SK-N-SH treated with all-trans-retinoic acid at 6 μM for 48 hours (cell line): ENCODE measurements at regions not wholly inside any gene's neighbourhood (a gene's known extent, or its start where the extent isn't known, plus 50 kb on each side); places are given as distances from the start of the nearest gene placed in this dataset.

Experiments
- ATAC-seq: fragments of 200-7000 bp; cut with Tn5 transposase; 3 replicates; pipeline ENCODE4 v1.9.1; 2020; ENCODE audit warnings: mild to moderate bottlenecking, moderate library complexity
- ARNTL ChIP-seq: fragments of 450-650 bp; formaldehyde crosslinking; IDR thresholded peaks from 2 replicates; pipeline ENCODE4 v1.5.0; 2020; ENCODE audit warnings: low read depth, mild to moderate bottlenecking, moderate library complexity, borderline replicate concordance
- BACH2 ChIP-seq: fragments of 250-450 bp; sonication (Bioruptor Pico); IDR thresholded peaks from 2 replicates; pipeline ENCODE4 v1.9.0; 2021; ENCODE audit warnings: mild to moderate bottlenecking, borderline replicate concordance
- CREB5 ChIP-seq: fragments of 250-450 bp; sonication (Bioruptor Pico); IDR thresholded peaks from 2 replicates; pipeline ENCODE4 v1.5.1; 2020; ENCODE audit warnings: low read depth, mild to moderate bottlenecking, moderate library complexity
- CSDC2 ChIP-seq: fragments of 250-450 bp; sonication (Bioruptor Pico); IDR thresholded peaks from 2 replicates; pipeline ENCODE4 v1.5.0; 2020; ENCODE audit warnings: mild to moderate bottlenecking, moderate library complexity
- ESRRG ChIP-seq: fragments of 250-450 bp; sonication (Bioruptor Pico); IDR thresholded peaks from 2 replicates; pipeline ENCODE4 v1.6.1; 2021; ENCODE audit warnings: mild to moderate bottlenecking
- GLIS3 ChIP-seq: fragments of 250-450 bp; sonication (Bioruptor Pico); IDR thresholded peaks from 2 replicates; pipeline ENCODE4 v1.5.0; 2020; ENCODE audit warnings: mild to moderate bottlenecking, moderate library complexity
- ISL1 ChIP-seq: fragments of 250-450 bp; sonication (Bioruptor Pico); IDR thresholded peaks from 2 replicates; pipeline ENCODE4 v2.1.2; 2022; ENCODE audit warnings: mild to moderate bottlenecking, moderate library complexity
- OSR1 ChIP-seq: fragments of 250-450 bp; sonication (Bioruptor Pico); IDR thresholded peaks from 2 replicates; pipeline ENCODE4 v1.8.0; 2022; ENCODE audit warnings: moderate library complexity, mild to moderate bottlenecking, inconsistent platforms
- PATZ1 ChIP-seq: fragments of 250-450 bp; sonication (Bioruptor Pico); IDR thresholded peaks from 2 replicates; pipeline ENCODE4 v1.8.0; 2020; ENCODE audit warnings: mild to moderate bottlenecking, moderate library complexity, borderline replicate concordance
- PPARA ChIP-seq: fragments of 250-450 bp; sonication (Bioruptor Pico); IDR thresholded peaks from 2 replicates; pipeline ENCODE4 v1.5.0; 2020; ENCODE audit warnings: mild to moderate bottlenecking, borderline replicate concordance
- RARB ChIP-seq: fragments of 250-450 bp; sonication (Bioruptor Pico); IDR thresholded peaks from 2 replicates; pipeline ENCODE4 v1.8.0; 2021; ENCODE audit warnings: mild to moderate bottlenecking, moderate library complexity
- SNAI2 ChIP-seq: fragments of 250-450 bp; sonication (Bioruptor Pico); IDR thresholded peaks from 2 replicates; pipeline ENCODE4 v1.5.0; 2020; ENCODE audit warnings: mild to moderate bottlenecking, moderate library complexity
- TOX ChIP-seq: fragments of 250-450 bp; sonication (Bioruptor Pico); IDR thresholded peaks from 2 replicates; pipeline ENCODE4 v1.8.0; 2021; ENCODE audit warnings: mild to moderate bottlenecking, moderate library complexity, borderline replicate concordance
- TSHZ2 ChIP-seq: fragments of 250-450 bp; sonication (Bioruptor Pico); IDR thresholded peaks from 2 replicates; pipeline ENCODE4 v1.5.0; 2020; ENCODE audit warnings: mild to moderate bottlenecking, moderate library complexity
- ZC3H10 ChIP-seq: fragments of 250-450 bp; sonication (Bioruptor Pico); IDR thresholded peaks from 2 replicates; pipeline ENCODE4 v1.5.1; 2021; ENCODE audit warnings: mild to moderate bottlenecking, moderate library complexity
- ZFP3 ChIP-seq: fragments of 250-450 bp; sonication (Bioruptor Pico); IDR thresholded peaks from 2 replicates; pipeline ENCODE4 v1.5.0; 2020; ENCODE audit warnings: mild to moderate bottlenecking, moderate library complexity
- ZFP30 ChIP-seq: fragments of 450-650 bp; formaldehyde crosslinking; IDR thresholded peaks from 2 replicates; pipeline ENCODE4 v1.5.0; 2022; ENCODE audit warnings: mild to moderate bottlenecking, moderate library complexity
- ZNF565 ChIP-seq: fragments of 450-650 bp; formaldehyde crosslinking; conservative IDR thresholded peaks from 2 replicates; pipeline ENCODE4 v1.5.0; 2020; ENCODE audit warnings: low read depth, mild to moderate bottlenecking, moderate library complexity
- ZNF70 ChIP-seq: fragments of 450-650 bp; formaldehyde crosslinking; IDR thresholded peaks from 2 replicates; pipeline ENCODE4 v1.5.0; 2020; ENCODE audit warnings: mild to moderate bottlenecking, moderate library complexity
- ZNF8 ChIP-seq: fragments of 450-650 bp; formaldehyde crosslinking; IDR thresholded peaks from 2 replicates; pipeline ENCODE4 v1.5.0; 2020; ENCODE audit warnings: mild to moderate bottlenecking, moderate library complexity
- TF ChIP-seq, protein P1 (sequence below): fragments of 250-450 bp; sonication (Bioruptor Pico); IDR thresholded peaks from 2 replicates; pipeline ENCODE4 v1.5.1; 2021; ENCODE audit warnings: mild to moderate bottlenecking, moderate library complexity

- no peak for TF ChIP-seq TSHZ2 (CRISPR knock-in tag)
- no peak for TF ChIP-seq OSR1
- TF ChIP-seq CSDC2 (CRISPR knock-in tag), result no peak
- TF ChIP-seq RARB (CRISPR knock-in tag), result no peak
- TF ChIP-seq GLIS3, result no peak
Observed at GRCh38 chr14:86662334-86662733, 1132.4 kb downstream of the FLRT2 start (continued).

DNA sequence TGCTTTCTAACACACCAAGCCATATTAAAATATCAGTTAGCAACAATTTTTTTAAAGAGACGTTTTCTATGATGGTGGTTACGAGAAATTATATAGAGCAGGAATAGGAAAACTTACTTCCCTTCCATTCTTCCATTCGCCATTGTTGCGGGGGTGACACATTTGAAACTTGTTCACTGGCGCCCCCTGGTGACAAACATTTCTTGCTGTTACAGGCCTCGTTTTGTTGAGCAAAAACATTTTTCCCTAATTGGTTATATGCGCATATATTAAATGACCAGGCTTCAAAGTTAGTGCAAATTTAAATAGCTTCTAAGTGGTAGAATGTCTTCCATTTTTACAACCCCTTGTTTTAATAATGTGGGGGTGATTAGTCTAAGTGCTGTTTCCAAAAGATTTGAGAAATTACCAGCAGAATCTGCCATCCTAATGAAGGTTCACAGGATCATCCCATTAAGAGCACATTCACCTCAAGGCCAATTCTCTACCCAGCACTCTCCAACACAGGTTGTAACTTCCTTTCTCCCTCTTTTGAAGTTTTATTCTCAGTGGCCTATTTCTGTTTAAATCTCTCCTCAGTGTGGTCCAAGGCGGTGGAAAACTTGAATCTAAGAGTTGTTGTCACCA, 1124.7 kb downstream of the FLRT2 start:
- TF ChIP-seq PPARA (CRISPR knock-in tag), result no peak
- TF ChIP-seq ISL1 (CRISPR knock-in tag), result no peak
- TF ChIP-seq RARB (CRISPR knock-in tag), result no peak
- no peak for TF ChIP-seq TSHZ2 (CRISPR knock-in tag)
- no peak for TF ChIP-seq TOX (CRISPR knock-in tag)
- no peak for TF ChIP-seq ZFP30 (CRISPR knock-in tag)
- TF ChIP-seq ARNTL (CRISPR knock-in tag), result no peak
- TF ChIP-seq ESRRG (CRISPR knock-in tag), result no peak
- TF ChIP-seq CSDC2 (CRISPR knock-in tag), result no peak
- TF ChIP-seq OSR1, result no peak
- no peak for TF ChIP-seq GLIS3
- no peak for TF ChIP-seq CREB5
- no peak for TF ChIP-seq ZNF70 (CRISPR knock-in tag)
- no peak for TF ChIP-seq ZFP3 (CRISPR knock-in tag)
- TF ChIP-seq, protein P1, sequence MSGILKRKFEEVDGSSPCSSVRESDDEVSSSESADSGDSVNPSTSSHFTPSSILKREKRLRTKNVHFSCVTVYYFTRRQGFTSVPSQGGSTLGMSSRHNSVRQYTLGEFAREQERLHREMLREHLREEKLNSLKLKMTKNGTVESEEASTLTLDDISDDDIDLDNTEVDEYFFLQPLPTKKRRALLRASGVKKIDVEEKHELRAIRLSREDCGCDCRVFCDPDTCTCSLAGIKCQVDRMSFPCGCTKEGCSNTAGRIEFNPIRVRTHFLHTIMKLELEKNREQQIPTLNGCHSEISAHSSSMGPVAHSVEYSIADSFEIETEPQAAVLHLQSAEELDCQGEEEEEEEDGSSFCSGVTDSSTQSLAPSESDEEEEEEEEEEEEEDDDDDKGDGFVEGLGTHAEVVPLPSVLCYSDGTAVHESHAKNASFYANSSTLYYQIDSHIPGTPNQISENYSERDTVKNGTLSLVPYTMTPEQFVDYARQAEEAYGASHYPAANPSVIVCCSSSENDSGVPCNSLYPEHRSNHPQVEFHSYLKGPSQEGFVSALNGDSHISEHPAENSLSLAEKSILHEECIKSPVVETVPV (CRISPR knock-in tag), result no peak
- TF ChIP-seq PATZ1 (CRISPR knock-in tag), result no peak
- ATAC-seq, result peak; percentile 81

DNA sequence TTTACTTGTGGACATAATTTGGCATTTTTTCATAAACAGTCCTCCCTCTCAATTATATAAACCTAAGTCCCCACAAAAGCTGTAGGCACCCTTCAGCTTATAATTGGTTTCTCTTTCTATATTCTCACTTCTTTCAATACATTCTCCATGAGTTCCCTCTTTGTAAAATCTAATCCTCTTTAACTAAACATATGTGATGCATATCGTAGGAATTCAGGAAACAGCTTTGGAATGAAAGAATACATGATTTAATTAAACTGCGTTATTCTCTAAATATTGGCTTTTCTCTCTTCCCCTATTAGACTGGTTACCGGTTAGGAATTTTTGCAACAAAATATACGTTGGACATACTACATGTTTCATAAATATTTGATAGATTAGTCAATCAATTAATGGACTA, 1122.6 kb downstream of the FLRT2 start:
- no peak for ATAC-seq
- no peak for TF ChIP-seq ZNF8 (CRISPR knock-in tag)
- no peak for TF ChIP-seq SNAI2 (CRISPR knock-in tag)
- TF ChIP-seq OSR1, result no peak
- no peak for TF ChIP-seq TSHZ2 (CRISPR knock-in tag)
- TF ChIP-seq RARB (CRISPR knock-in tag), result no peak
- TF ChIP-seq BACH2 (CRISPR knock-in tag), result no peak
- TF ChIP-seq ZNF565 (CRISPR knock-in tag), result no peak
- no peak for TF ChIP-seq ZC3H10
- no peak for TF ChIP-seq CSDC2 (CRISPR knock-in tag)
- TF ChIP-seq TOX (CRISPR knock-in tag), result no peak
- no peak for TF ChIP-seq ZNF70 (CRISPR knock-in tag)
- no peak for TF ChIP-seq CREB5
- TF ChIP-seq, protein P1 (CRISPR knock-in tag), result no peak
- TF ChIP-seq ZFP30 (CRISPR knock-in tag), result no peak
